DND-41 (cell line): ENCODE measurements at regions not wholly inside any gene's neighbourhood (a gene's known extent, or its start where the extent isn't known, plus 50 kb on each side); places are given as distances from the start of the nearest gene placed in this dataset.

ENCODE experiments used
- CTCF ChIP-seq: IDR thresholded peaks from 2 replicates; pipeline ENCODE4 v1.5.1; 2012; ENCODE audit warnings: borderline replicate concordance, low read length, moderate library complexity, mild to moderate bottlenecking; ENCODE audit not compliant: poor library complexity, severe bottlenecking; ENCODE audit errors: extremely low read depth
- EZH2 ChIP-seq: IDR thresholded peaks from 3 replicates; pipeline ENCODE4 v1.6.1; 2012; ENCODE audit warnings: borderline replicate concordance, low read depth, mild to moderate bottlenecking, moderate library complexity, low read length, inconsistent platforms; ENCODE audit not compliant: severe bottlenecking

- TF ChIP-seq EZH2: no peak
- no peak for TF ChIP-seq CTCF
These were observed 172.5 kb upstream of the GALNT2 start for GRCh38 chr1:229894532-229894931.
